Neural crest cell (in vitro differentiated cells): ENCODE measurements at regions not wholly inside any gene's neighbourhood (a gene's known extent, or its start where the extent isn't known, plus 50 kb on each side); places are given as distances from the start of the nearest gene placed in this dataset.

Experiments
- DNase-seq: peaks from one replicate; pipeline ENCODE4 v3.0.0; 2021; ENCODE audit warnings: low read depth, mixed read lengths, low spot score
- H3K27ac Mint-ChIP-seq: one replicate; pipeline ENCODE4 v1.8.0; 2021; ENCODE audit warnings: mild to moderate bottlenecking, mixed read lengths; ENCODE audit not compliant: unreplicated experiment
- H3K27me3 Mint-ChIP-seq: 2 replicates; pipeline ENCODE4 v1.8.0; 2021; ENCODE audit warnings: low read depth, mild to moderate bottlenecking, mixed read lengths
- H3K36me3 Mint-ChIP-seq: 2 replicates; pipeline ENCODE4 v1.8.0; 2021; ENCODE audit warnings: low read depth, mild to moderate bottlenecking, mixed read lengths
- H3K4me1 Mint-ChIP-seq: 2 replicates; pipeline ENCODE4 v1.8.0; 2021; ENCODE audit warnings: mixed read lengths
- H3K4me3 Mint-ChIP-seq: one replicate; pipeline ENCODE4 v1.8.0; 2021; ENCODE audit warnings: mild to moderate bottlenecking, mixed read lengths
- H3K9me3 Mint-ChIP-seq: 2 replicates; pipeline ENCODE4 v1.8.0; 2021; ENCODE audit warnings: mixed read lengths
- CTCF ChIP-seq: fragments of 200-600 bp; sonication (generic); conservative IDR thresholded peaks from 2 replicates; pipeline ENCODE4 v1.5.0; 2021; ENCODE audit warnings: antibody characterized with exemption, mild to moderate bottlenecking

- Mint-ChIP-seq H3K27me3 (no peaks in the 10 kb centered on the region), H3K4me1 (peaks cover 13% of the 10 kb centered on the region), H3K27ac (no peak overlapping the region), H3K36me3 (no peaks in the 10 kb centered on the region), H3K9me3 (no peaks in the 10 kb centered on the region), H3K4me3 (no peak overlapping the region)
- DNase-seq, result no peak
- no peak for TF ChIP-seq CTCF
These were observed 124.0 kb upstream of the APCDD1 start for GRCh38 chr18:10330428-10330827.

- no peak overlapping the region for H3K4me3 Mint-ChIP-seq
- H3K36me3 Mint-ChIP-seq, result no peaks in the 10 kb centered on the region
- no peak overlapping the region for H3K27ac Mint-ChIP-seq
- H3K9me3 Mint-ChIP-seq, result no peaks in the 10 kb centered on the region
- no peak for DNase-seq
- no peak for TF ChIP-seq CTCF
- peaks cover 13% of the 10 kb centered on the region for H3K4me1 Mint-ChIP-seq
- H3K27me3 Mint-ChIP-seq, result no peaks in the 10 kb centered on the region
These were observed 122.0 kb upstream of the APCDD1 start for GRCh38 chr18:10332452-10332851.

GRCh38 chr18:10336749-10337350 lies 117.6 kb upstream of the APCDD1 start:
- DNase-seq, result no peak
- no peak for TF ChIP-seq CTCF
- Mint-ChIP-seq H3K36me3 (no peaks in the 10 kb centered on the region), H3K27ac (no peak overlapping the region), H3K27me3 (no peaks in the 10 kb centered on the region), H3K4me1 (peaks cover 13% of the 10 kb centered on the region), H3K4me3 (no peak overlapping the region), H3K9me3 (peaks cover 3% of the 10 kb centered on the region)

- Mint-ChIP-seq H3K36me3 (no peaks in the 10 kb centered on the region), H3K9me3 (peaks cover 3% of the 10 kb centered on the region), H3K27ac (no peak overlapping the region), H3K27me3 (no peaks in the 10 kb centered on the region), H3K4me1 (no peaks in the 10 kb centered on the region), H3K4me3 (no peak overlapping the region)
- DNase-seq, result no peak
- no peak for TF ChIP-seq CTCF
These were observed 113.6 kb upstream of the APCDD1 start for GRCh38 chr18:10340821-10341220.

- Mint-ChIP-seq H3K27ac (no peak overlapping the region), H3K27me3 (no peaks in the 10 kb centered on the region), H3K4me1 (peaks cover 13% of the 10 kb centered on the region), H3K4me3 (no peak overlapping the region), H3K36me3 (no peaks in the 10 kb centered on the region), H3K9me3 (peaks cover 3% of the 10 kb centered on the region)
- no peak for TF ChIP-seq CTCF
- DNase-seq, result no peak
These were observed 110.7 kb upstream of the APCDD1 start for GRCh38 chr18:10343778-10344177.
